GM12878 (cell line): ENCODE measurements at regions not wholly inside any gene's neighbourhood (a gene's known extent, or its start where the extent isn't known, plus 50 kb on each side); places are given as distances from the start of the nearest gene placed in this dataset.

ENCODE experiments used
- ATAC-seq: fragments of 200-7000 bp; cut with Tn5 transposase; 3 replicates; pipeline ENCODE4 v1.9.1; 2020; ENCODE audit warnings: mild to moderate bottlenecking, moderate library complexity
- BruUV-seq: library from RNA; stranded (reverse); fragments of 400-500 nt; replicated peaks from 2 replicates; lab custom pipeline; 2021; lab: Mats Ljungman, UMichigan
- CTCF ChIA-PET: fragments of 300-600 bp; sonication (Branson Sonifier 250); formaldehyde crosslinking; extraction: SDS; loops from one replicate; lab custom pipeline; 2021; ENCODE audit warnings: inconsistent platforms; lab: Yijun Ruan, JAX
- POLR2A ChIA-PET: fragments of 350-600 bp; formaldehyde crosslinking; extraction: SDS; loops from one replicate; lab custom pipeline; 2021; ENCODE audit warnings: inconsistent platforms; lab: Charles Lee
- RAD21 ChIA-PET: fragments of 300-600 bp; sonication (Branson Sonifier 250); formaldehyde crosslinking; loops from one replicate; lab custom pipeline; 2023; ENCODE audit warnings: antibody characterized with exemption; ENCODE audit not compliant: unreplicated experiment; lab: Charles Lee
- SMC1A ChIA-PET: fragments of 300-600 bp; sonication (Branson Sonifier 250); formaldehyde crosslinking; loops from one replicate; lab custom pipeline; 2023; ENCODE audit not compliant: unreplicated experiment, uncharacterized antibody; lab: Charles Lee
- DNase-seq: peaks from one replicate; pipeline ENCODE4 v3.0.0-alpha.2; 2011; ENCODE audit warnings: low read depth, low spot score
- FAIRE-seq: peaks from 3 replicates; lab custom pipeline; 2011; peaks lifted over from hg19 to GRCh38; lab: Jason Lieb, UNC
- H2AFZ ChIP-seq: 2 replicates; pipeline ENCODE4 v1.6.0; 2011; ENCODE audit warnings: low read depth, low read length, control low read depth; ENCODE audit not compliant: control insufficient read depth
- H3K27ac ChIP-seq: 2 replicates; pipeline ENCODE4 v1.5.1; 2011; ENCODE audit warnings: control low read depth; ENCODE audit not compliant: control insufficient read depth, insufficient read depth
- H3K27me3 ChIP-seq, 2 experiments: replicated peaks in 1 of 2; 2 replicates each; pipeline versions ENCODE4 v1.6.0 to v1.6.1; 2011; ENCODE audit warnings: low read length in 1 of 2; ENCODE audit not compliant: control insufficient read depth in 2 of 2, insufficient read depth in 2 of 2
- H3K36me3 ChIP-seq, 2 experiments: 2 replicates each; pipeline ENCODE4 v1.5.1; 2011; ENCODE audit warnings: low read length in 1 of 2; ENCODE audit not compliant: control insufficient read depth in 2 of 2, insufficient read depth in 2 of 2
- H3K4me1 ChIP-seq: 2 replicates; pipeline ENCODE4 v1.6.1; 2011; ENCODE audit warnings: mild to moderate bottlenecking, low read length, moderate library complexity, mixed read lengths; ENCODE audit not compliant: control insufficient read depth, insufficient read depth
- H3K4me2 ChIP-seq: 2 replicates; pipeline ENCODE4 v1.6.0; 2011; ENCODE audit warnings: control low read depth; ENCODE audit not compliant: control insufficient read depth, insufficient read depth
- H3K4me3 ChIP-seq: fragments of 200-600 bp; sonication (generic); 2 replicates; pipeline ENCODE4 v1.5.1; 2016
- H3K79me2 ChIP-seq: 2 replicates; pipeline ENCODE4 v1.6.0; 2011; ENCODE audit warnings: low read length; ENCODE audit not compliant: control insufficient read depth, insufficient read depth
- H3K9ac ChIP-seq: 2 replicates; pipeline ENCODE4 v1.8.0; 2011; ENCODE audit warnings: low read length, control low read depth, mixed read lengths; ENCODE audit not compliant: control insufficient read depth, insufficient read depth
- H3K9me3 ChIP-seq: replicated peaks from 3 replicates; pipeline ENCODE4 v1.5.1; 2011; ENCODE audit warnings: mild to moderate bottlenecking, low read length; ENCODE audit not compliant: control insufficient read depth, insufficient read depth
- H4K20me1 ChIP-seq: 2 replicates; pipeline ENCODE4 v1.6.0; 2011; ENCODE audit not compliant: control insufficient read depth, insufficient read depth
- BCLAF1 ChIP-seq: fragments of 450-650 bp; IDR thresholded peaks from 2 replicates; pipeline ENCODE4 v1.6.1; 2017; ENCODE audit warnings: antibody characterized with exemption, mild to moderate bottlenecking, moderate library complexity
- CHD1 ChIP-seq: IDR thresholded peaks from 2 replicates; pipeline ENCODE4 v1.6.1; 2012; ENCODE audit warnings: low read depth, low read length, improper control_type of control experiment
- CHD4 ChIP-seq: fragments of 200-600 bp; sonication (generic); IDR thresholded peaks from 2 replicates; pipeline ENCODE4 v1.6.1; 2016; ENCODE audit warnings: mild to moderate bottlenecking
- E2F8 ChIP-seq: fragments of 450-650 bp; IDR thresholded peaks from 2 replicates; pipeline ENCODE4 v1.6.1; 2018; ENCODE audit warnings: mild to moderate bottlenecking, low read depth, moderate library complexity; ENCODE audit not compliant: partially characterized antibody
- NFIC ChIP-seq: IDR thresholded peaks from 2 replicates; pipeline ENCODE4 v1.6.1; 2012; ENCODE audit warnings: low read depth, mild to moderate bottlenecking, inconsistent platforms, low read length, moderate library complexity
- POU2F2 ChIP-seq: IDR thresholded peaks from 3 replicates; pipeline ENCODE4 v1.6.1; 2011; ENCODE audit warnings: low read depth, mild to moderate bottlenecking, low read length, borderline replicate concordance
- SKIL ChIP-seq: fragments of 450-650 bp; IDR thresholded peaks from 2 replicates; pipeline ENCODE4 v1.6.1; 2017; ENCODE audit warnings: mild to moderate bottlenecking, low read depth, inconsistent platforms; ENCODE audit not compliant: poor library complexity, severe bottlenecking
- SMAD1 ChIP-seq: fragments of 450-650 bp; IDR thresholded peaks from 2 replicates; pipeline ENCODE4 v1.6.1; 2018; ENCODE audit warnings: mild to moderate bottlenecking, low read depth; ENCODE audit not compliant: partially characterized antibody
- SMAD5 ChIP-seq: IDR thresholded peaks from 2 replicates; pipeline ENCODE4 v1.6.1; 2016; ENCODE audit warnings: antibody characterized with exemption, low read depth
- SMC3 ChIP-seq: IDR thresholded peaks from 2 replicates; pipeline ENCODE4 v1.6.1; 2011; ENCODE audit warnings: low read length, improper control_type of control experiment, borderline replicate concordance
- USF2 ChIP-seq: IDR thresholded peaks from 2 replicates; pipeline ENCODE4 v1.6.1; 2011; ENCODE audit warnings: low read depth, low read length, improper control_type of control experiment, borderline replicate concordance
- WGBS: methylation state at CpG from one replicate; pipeline ENCODE4 v1.1.6; 2016; ENCODE audit warnings: low lambda C conversion rate; ENCODE audit not compliant: insufficient replicate concordance, insufficient coverage; ENCODE audit errors: missing lambda C conversion rate; 5-methylcytosine and 5-hydroxymethylcytosine counted together
- in situ Hi-C: fragments of 300-500 bp; cut with MboI; formaldehyde crosslinking; loops from 9 replicates; pipeline ENCODE4 v1.14.3; 2018; ENCODE audit warnings: mixed read lengths
- intact Hi-C: fragments of 100-400 bp; cut with micrococcal nuclease; formaldehyde crosslinking; loops from one replicate; pipeline ENCODE4 v1.14.2; 2022; ENCODE audit not compliant: unreplicated experiment

GRCh38 chr2:191526091-191526490 is 151.8 kb upstream of the NABP1 start:
- RAD21 ChIA-PET = no interaction called here
- Histone ChIP-seq H2AFZ (no peak overlapping the region), H3K9ac (no peak overlapping the region), H3K27ac (no peak overlapping the region), H3K27me3 (no peaks in the 10 kb centered on the region), H4K20me1 (no peaks in the 10 kb centered on the region), H3K4me1 (no peaks in the 10 kb centered on the region), H3K9me3 (no peaks in the 10 kb centered on the region), H3K4me3 (no peak overlapping the region), H3K36me3 (no peaks in the 10 kb centered on the region), H3K79me2 (no peaks in the 10 kb centered on the region), H3K4me2 (no peak overlapping the region)
- CTCF ChIA-PET = interaction anchor here (0.5 to 1.2 kb wide), 3 partner anchors 13 to 1822 kb away, joined by 3 to 5 read pairs (median 4); no protein-coding TSS in a partner anchor
- intact Hi-C loops (no loop called here), in situ Hi-C loops (loop anchor here (10.0 kb wide), 1 partner anchor 471 kb away; no protein-coding TSS in a partner anchor)
- no TSS peak for BruUV-seq
- 0 out of 3 replicates have a peak, but pooled peaks have one; percentile 31 for ATAC-seq
- POLR2A ChIA-PET = no interaction called here
- no peak for FAIRE-seq
- WGBS = 0% methylated on average over 1 of the region's 1 CpG
- DNase-seq = no peak
- SMC1A ChIA-PET = no interaction called here
- TF ChIP-seq USF2 (no peak), POU2F2 (no peak), SMAD5 (no peak), CHD4 (no peak), CHD1 (no peak), SMAD1 (no peak), NFIC (no peak), SMC3 (no peak), SKIL (no peak), BCLAF1 (no peak), E2F8 (no peak)
